ENCODE measurements at regions not wholly inside any gene's neighbourhood (a gene's known extent, or its start where the extent isn't known, plus 50 kb on each side); places are given as distances from the start of the nearest gene placed in this dataset.

DNA sequence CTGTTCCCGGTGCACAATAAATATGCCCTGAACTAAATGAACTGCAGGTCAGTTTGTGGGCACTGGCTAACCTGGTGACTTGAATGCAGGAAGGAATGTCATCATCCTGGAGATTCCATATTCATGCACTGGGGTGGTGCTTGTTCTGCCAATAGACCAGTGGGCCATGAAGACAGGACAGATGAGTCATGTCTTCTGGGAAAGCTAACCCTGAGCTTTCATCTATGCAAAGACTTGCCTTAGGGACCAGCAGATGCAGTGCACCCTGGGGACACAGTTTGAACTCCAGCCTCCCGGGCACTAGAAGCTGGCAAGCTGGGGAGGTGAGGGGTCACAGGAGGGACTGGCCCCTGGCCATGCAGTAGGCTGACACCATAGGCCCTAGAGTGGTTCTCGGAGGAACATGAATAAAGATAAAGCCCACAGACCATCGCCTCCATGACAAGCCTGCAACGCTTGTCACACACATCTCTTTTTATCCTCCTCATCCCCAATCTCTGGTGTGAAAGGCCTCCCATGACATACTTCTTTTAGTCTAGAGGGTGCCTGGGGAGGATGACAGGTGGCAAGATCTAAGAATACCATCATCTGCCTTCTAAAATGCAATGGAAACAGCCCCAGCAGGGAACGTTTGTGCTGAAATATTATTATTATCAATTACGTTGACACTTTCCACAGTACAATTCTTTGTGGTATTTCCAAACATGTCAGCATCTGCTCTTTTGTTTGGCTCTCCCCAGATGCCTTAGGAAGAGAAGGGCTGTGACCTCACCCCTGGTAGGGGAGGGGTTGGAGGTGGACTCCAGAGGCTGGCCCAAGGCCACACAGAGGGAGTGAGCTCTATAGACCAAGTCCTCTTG, 267.4 kb upstream of the RAB6C start:
- no peaks in the 10 kb centered on the region for H3K9me3 ChIP-seq
- H3K4me1 ChIP-seq, result peaks cover 53% of the 10 kb centered on the region
- no peaks in the 10 kb centered on the region for H4K20me1 ChIP-seq
- H3K9ac ChIP-seq, result no peak overlapping the region
- H3K4me3 ChIP-seq, result no peak overlapping the region
- peak overlapping the region; percentile 85 for H3K4me2 ChIP-seq
- no peak overlapping the region for H3K27ac ChIP-seq
- H3K27me3 ChIP-seq, result no peaks in the 10 kb centered on the region
- no peak for TF ChIP-seq Cebpa-rat (IDR thresholded peaks at IDR 0.05)
- no peaks in the 10 kb centered on the region for H3K36me3 ChIP-seq

DNA sequence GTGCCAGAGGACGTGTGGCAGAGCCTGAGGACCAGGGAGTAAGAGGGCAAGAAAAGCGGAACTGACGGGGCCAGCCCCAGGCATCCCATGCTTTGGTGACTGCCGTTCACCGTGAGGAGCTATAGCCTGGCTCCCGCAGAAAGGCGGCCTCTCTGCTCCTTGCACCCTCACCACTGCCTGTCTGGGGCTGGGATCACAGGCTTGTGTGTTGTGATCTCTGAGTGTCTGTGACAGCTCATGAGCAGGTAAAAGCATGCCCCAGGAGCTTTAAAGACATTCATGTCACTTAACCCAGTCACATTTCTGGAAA, 266.8 kb upstream of the RAB6C start:
- Histone ChIP-seq H3K27me3 (no peaks in the 10 kb centered on the region), H3K4me1 (peaks cover 59% of the 10 kb centered on the region), H3K9ac (no peak overlapping the region), H3K4me2 (peak overlapping the region; percentile 85), H3K36me3 (no peaks in the 10 kb centered on the region), H3K4me3 (no peak overlapping the region), H3K9me3 (no peaks in the 10 kb centered on the region), H3K27ac (no peak overlapping the region), H4K20me1 (no peaks in the 10 kb centered on the region)
- no peak for TF ChIP-seq Cebpa-rat (IDR thresholded peaks at IDR 0.05)

GRCh38 chr2:129713337-129713736, 266.1 kb upstream of the RAB6C start:
- Histone ChIP-seq H3K9ac (no peak overlapping the region), H3K27me3 (no peaks in the 10 kb centered on the region), H3K36me3 (no peaks in the 10 kb centered on the region), H3K9me3 (no peaks in the 10 kb centered on the region), H4K20me1 (no peaks in the 10 kb centered on the region), H3K4me3 (no peak overlapping the region), H3K4me2 (no peak overlapping the region), H3K27ac (no peak overlapping the region), H3K4me1 (peaks cover 61% of the 10 kb centered on the region)
- no peak for TF ChIP-seq Cebpa-rat (IDR thresholded peaks at IDR 0.05)

DNA sequence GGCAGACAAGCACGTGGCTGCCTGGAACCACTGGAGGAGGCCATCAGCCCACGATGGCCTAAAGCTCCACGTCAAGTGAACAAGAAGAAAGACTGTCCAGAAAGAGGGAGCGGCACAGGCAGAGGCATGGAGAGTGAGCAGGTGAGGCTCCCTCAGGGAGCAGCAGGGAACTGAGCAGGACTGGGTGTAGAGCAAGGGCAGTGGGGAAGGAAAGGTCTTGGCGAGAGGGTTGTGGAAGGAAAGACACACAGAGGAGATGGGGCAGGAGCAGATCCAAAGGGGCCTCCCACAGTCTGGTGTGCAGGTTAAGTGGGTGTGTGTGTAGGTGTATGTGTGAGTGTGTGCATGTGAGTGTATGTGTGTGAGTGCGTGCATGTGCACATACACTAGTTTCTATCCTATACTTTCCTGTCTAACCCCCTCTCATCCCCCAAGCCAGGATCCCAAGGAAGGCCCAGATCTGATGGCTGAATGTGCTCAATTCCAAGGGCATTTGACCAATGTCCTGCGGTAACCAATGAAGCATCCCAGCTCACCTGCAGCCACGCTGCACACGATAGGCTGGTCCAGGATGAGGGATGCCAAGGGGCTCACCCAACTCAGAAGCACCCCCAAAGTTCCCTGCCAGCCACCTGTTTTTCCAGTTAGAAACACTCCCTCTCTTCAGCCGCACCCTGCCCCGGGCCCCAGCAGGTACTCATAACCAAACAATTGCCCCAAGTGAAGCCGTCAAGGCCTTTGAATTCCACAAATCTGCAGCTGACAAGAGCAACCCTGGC, 262.5 kb upstream of the RAB6C start:
- no peaks in the 10 kb centered on the region for H3K9me3 ChIP-seq
- H4K20me1 ChIP-seq, result no peaks in the 10 kb centered on the region
- H3K4me3 ChIP-seq, result no peak overlapping the region
- H3K9ac ChIP-seq, result peak overlapping the region; percentile 22; the same call in 1 of the 2 replicates
- H3K27ac ChIP-seq, result peak overlapping the region; percentile 22; the same call in 1 of the 2 replicates
- H3K4me2 ChIP-seq, result peak overlapping the region; percentile 69
- peaks cover 26% of the 10 kb centered on the region for H3K4me1 ChIP-seq
- no peaks in the 10 kb centered on the region for H3K27me3 ChIP-seq
- no peak for TF ChIP-seq Cebpa-rat (IDR thresholded peaks at IDR 0.05)
- H3K36me3 ChIP-seq, result no peaks in the 10 kb centered on the region

DNA sequence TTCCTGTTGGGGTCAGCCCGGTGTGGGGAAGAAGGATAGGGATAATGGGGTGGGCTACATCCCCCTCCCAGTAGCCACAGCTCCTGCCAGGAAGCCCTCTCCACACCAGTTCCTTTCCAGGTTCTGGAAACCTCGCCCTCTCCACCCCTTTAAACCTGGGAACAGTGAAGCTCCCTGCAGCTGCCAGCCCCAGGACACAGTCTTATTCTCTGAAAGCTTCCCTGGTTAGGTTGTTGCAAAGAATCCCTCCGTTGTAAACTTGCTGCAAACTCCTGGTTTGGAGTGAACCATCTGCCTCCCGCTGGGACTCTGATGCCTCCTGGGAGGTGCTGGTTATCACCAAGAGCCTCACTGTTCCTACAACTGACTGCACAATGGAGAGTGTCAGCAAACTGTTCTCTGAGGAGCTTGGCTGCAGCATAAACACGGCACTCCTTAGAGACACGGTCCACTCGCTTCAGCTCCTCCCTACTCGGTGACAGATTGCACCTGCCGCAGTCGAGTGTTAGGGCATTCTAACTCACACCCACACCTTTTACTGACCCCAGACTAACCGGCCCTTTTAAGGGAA, 261.8 kb upstream of the RAB6C start:
- Histone ChIP-seq H3K36me3 (no peaks in the 10 kb centered on the region), H3K4me2 (peak overlapping the region; percentile 69), H4K20me1 (no peaks in the 10 kb centered on the region), H3K9ac (peak overlapping the region; percentile 22; the same call in 1 of the 2 replicates), H3K4me3 (no peak overlapping the region), H3K4me1 (peaks cover 20% of the 10 kb centered on the region), H3K27ac (peak overlapping the region; percentile 22; the same call in 1 of the 2 replicates), H3K9me3 (no peaks in the 10 kb centered on the region), H3K27me3 (no peaks in the 10 kb centered on the region)
- TF ChIP-seq Cebpa-rat (IDR thresholded peaks at IDR 0.05), result no peak

DNA sequence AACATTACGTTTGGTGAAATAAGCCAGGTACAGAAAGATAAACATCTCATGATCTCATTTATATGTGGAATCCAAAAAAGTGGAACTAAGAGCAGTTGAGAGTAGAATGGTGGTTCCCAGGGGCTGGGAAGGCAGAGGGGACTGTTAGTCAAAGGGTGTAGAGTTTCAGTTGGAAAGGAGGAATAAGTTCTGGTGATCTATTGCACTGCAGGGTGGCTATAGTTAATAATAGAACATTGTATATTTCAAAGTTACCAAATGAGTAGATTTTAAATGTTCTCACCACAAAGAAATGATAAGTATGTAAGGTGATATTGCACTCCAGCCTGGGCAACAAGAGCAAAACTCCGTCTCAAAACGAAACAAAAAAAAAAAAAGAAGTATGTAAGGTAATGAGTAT, 260.1 kb upstream of the RAB6C start:
- Histone ChIP-seq H3K36me3 (no peaks in the 10 kb centered on the region), H3K4me3 (no peak overlapping the region), H3K27me3 (no peaks in the 10 kb centered on the region), H3K27ac (no peak overlapping the region), H3K4me2 (no peak overlapping the region), H3K9me3 (no peaks in the 10 kb centered on the region), H4K20me1 (no peaks in the 10 kb centered on the region), H3K4me1 (peaks cover 20% of the 10 kb centered on the region), H3K9ac (no peak overlapping the region)
- no peak for TF ChIP-seq Cebpa-rat (IDR thresholded peaks at IDR 0.05)

DNA sequence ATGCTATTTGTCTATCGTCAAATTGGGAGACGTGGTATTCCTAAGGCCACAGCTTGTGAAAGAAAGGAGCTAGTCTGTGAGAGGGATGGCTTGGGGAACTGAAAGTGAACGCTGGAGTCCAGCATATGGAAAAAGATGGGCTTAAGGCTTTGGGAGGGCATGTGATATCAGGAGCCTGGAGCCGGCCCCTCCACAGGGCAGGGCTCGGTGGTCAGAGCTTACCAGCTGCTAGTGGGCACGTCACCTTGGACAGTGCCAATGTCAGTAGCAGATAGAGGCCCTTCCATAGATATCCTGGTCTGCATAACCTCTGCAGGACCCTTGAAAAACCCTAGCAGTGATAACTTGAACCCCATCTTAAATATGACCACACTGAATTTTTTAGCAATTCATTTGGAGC, 259.1 kb upstream of the RAB6C start:
- no peaks in the 10 kb centered on the region for H3K27me3 ChIP-seq
- no peak overlapping the region for H3K4me2 ChIP-seq
- H3K4me1 ChIP-seq, result peaks cover 20% of the 10 kb centered on the region
- H3K4me3 ChIP-seq, result no peak overlapping the region
- H3K27ac ChIP-seq, result no peak overlapping the region
- no peaks in the 10 kb centered on the region for H3K9me3 ChIP-seq
- H4K20me1 ChIP-seq, result no peaks in the 10 kb centered on the region
- H3K36me3 ChIP-seq, result no peaks in the 10 kb centered on the region
- TF ChIP-seq Cebpa-rat (IDR thresholded peaks at IDR 0.05), result no peak
- no peak overlapping the region for H3K9ac ChIP-seq

- Histone ChIP-seq H3K27me3 (no peaks in the 10 kb centered on the region), H4K20me1 (no peaks in the 10 kb centered on the region), H3K27ac (no peak overlapping the region), H3K4me3 (no peak overlapping the region), H3K9ac (no peak overlapping the region), H3K4me2 (no peak overlapping the region), H3K9me3 (no peaks in the 10 kb centered on the region), H3K36me3 (no peaks in the 10 kb centered on the region), H3K4me1 (peaks cover 20% of the 10 kb centered on the region)
- TF ChIP-seq Cebpa-rat (IDR thresholded peaks at IDR 0.05), result no peak
These were observed 258.7 kb upstream of the RAB6C start for GRCh38 chr2:129720761-129721160.

DNA sequence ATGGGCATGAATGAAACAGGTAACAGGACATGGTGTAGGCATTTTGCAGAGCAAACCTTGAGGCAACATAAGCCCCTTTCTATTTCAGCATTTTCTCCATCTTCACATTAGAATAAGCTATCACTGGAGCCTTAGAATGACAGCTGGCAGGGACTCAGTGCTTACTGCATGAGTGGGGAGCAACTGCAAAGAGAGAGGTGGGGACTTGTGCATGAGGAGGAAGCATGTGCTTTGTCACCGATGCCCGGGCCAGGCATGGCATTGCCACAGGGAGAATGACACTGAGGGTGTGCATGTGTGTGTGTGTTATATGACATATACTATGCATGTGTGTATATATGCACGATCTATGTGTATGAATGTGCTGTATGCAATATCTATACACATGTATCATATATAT, 258.2 kb upstream of the RAB6C start:
- no peak for TF ChIP-seq Cebpa-rat (IDR thresholded peaks at IDR 0.05)
- H3K27ac ChIP-seq, result no peak overlapping the region
- H4K20me1 ChIP-seq, result no peaks in the 10 kb centered on the region
- no peak overlapping the region for H3K4me3 ChIP-seq
- no peaks in the 10 kb centered on the region for H3K36me3 ChIP-seq
- H3K9me3 ChIP-seq, result no peaks in the 10 kb centered on the region
- H3K4me2 ChIP-seq, result no peak overlapping the region
- no peak overlapping the region for H3K9ac ChIP-seq
- no peaks in the 10 kb centered on the region for H3K27me3 ChIP-seq
- peaks cover 20% of the 10 kb centered on the region for H3K4me1 ChIP-seq

- TF ChIP-seq Cebpa-rat (IDR thresholded peaks at IDR 0.05), result no peak
- Histone ChIP-seq H3K4me1 (peaks cover 16% of the 10 kb centered on the region), H3K27ac (no peak overlapping the region), H3K9me3 (no peaks in the 10 kb centered on the region), H3K9ac (no peak overlapping the region), H3K4me2 (0 out of 2 replicates have a peak overlapping the region, but pooled peaks have one; percentile 14), H4K20me1 (no peaks in the 10 kb centered on the region), H3K27me3 (no peaks in the 10 kb centered on the region), H3K4me3 (no peak overlapping the region), H3K36me3 (no peaks in the 10 kb centered on the region)
These were observed 257.6 kb upstream of the RAB6C start for GRCh38 chr2:129721846-129722245.

All from BLaER1 (cell line).